ENCODE measurements at regions not wholly inside any gene's neighbourhood (a gene's known extent, or its start where the extent isn't known, plus 50 kb on each side); places are given as distances from the start of the nearest gene placed in this dataset.

- DNase-seq: no peak
- peaks cover 7 to 11% of the 10 kb centered on the region in 2 experiments for H3K4me1 Mint-ChIP-seq
- H3K27ac Mint-ChIP-seq: no peak overlapping the region
- Histone ChIP-seq H3K27ac (ENCODE audit: insufficient read length, low read depth, low read length) (no peak overlapping the region), H3K9me3 (ENCODE audit: control insufficient read depth, low read depth, low read length) (no peaks in the 10 kb centered on the region), H3K18ac (ENCODE audit: insufficient read length, low read depth, low read length) (no peak overlapping the region), H2BK20ac (ENCODE audit: low read depth, low read length, poor library complexity, severe bottlenecking) (no peak overlapping the region), H2BK120ac (ENCODE audit: low read depth, low read length, poor library complexity, severe bottlenecking) (no peak overlapping the region), H3K4me2 (ENCODE audit: insufficient read depth, insufficient read length, low read length) (no peak overlapping the region), H2AK5ac (ENCODE audit: insufficient read length, low read length) (no peak overlapping the region), H2AFZ (ENCODE audit: low read length) (no peak overlapping the region), H3K4ac (ENCODE audit: low read depth, low read length) (no peak overlapping the region), H2BK5ac (ENCODE audit: insufficient read length, low read length) (no peak overlapping the region), H4K8ac (replicated peaks; ENCODE audit: insufficient read length, low read depth, low read length) (no peak overlapping the region), H4K91ac (ENCODE audit: insufficient read length, low read depth, low read length) (no peak overlapping the region), H3K23me2 (ENCODE audit: insufficient read length, low read depth, low read length, poor library complexity, severe bottlenecking) (no peaks in the 10 kb centered on the region), H3K14ac (ENCODE audit: insufficient read depth, low read length) (no peak overlapping the region), H2BK15ac (ENCODE audit: low read depth, low read length) (no peak overlapping the region), H4K20me1 (ENCODE audit: control insufficient read depth, insufficient read depth, insufficient read length) (no peaks in the 10 kb centered on the region), H3K23ac (ENCODE audit: insufficient read length, low read depth, low read length) (no peak overlapping the region), H3K27me3 (ENCODE audit: insufficient read depth, low read length) (no peaks in the 10 kb centered on the region), H3K79me2 (ENCODE audit: insufficient read depth, low read length) (no peaks in the 10 kb centered on the region), H3T11ph (ENCODE audit: low read length) (no peak overlapping the region), H2BK12ac (ENCODE audit: insufficient read length, low read depth, low read length) (no peak overlapping the region), H3K79me1 (ENCODE audit: insufficient read depth, low read depth, low read length, poor library complexity, severe bottlenecking) (no peaks in the 10 kb centered on the region), H3K56ac (ENCODE audit: insufficient read length, low read depth, low read length) (no peak overlapping the region), H3K4me1 (ENCODE audit: insufficient read depth, low read length) (no peaks in the 10 kb centered on the region), H4K5ac (ENCODE audit: insufficient read length, low read depth, low read length) (no peak overlapping the region), H3K9ac (ENCODE audit: extremely low read depth, insufficient read length, low read length) (no peak overlapping the region)
- no peaks in the 10 kb centered on the region for H3K9me3 Mint-ChIP-seq
- WGBS (ENCODE audit: extremely low coverage, insufficient read length, low lambda C conversion rate): no CpG with 5 or more reads among the region's 2 CpGs
- no peak for TF ChIP-seq CTCF (conservative IDR thresholded peaks at IDR 0.05)
- H3K27me3 Mint-ChIP-seq (ENCODE audit: low read depth): no peaks in the 10 kb centered on the region
- H3K36me3 Mint-ChIP-seq (ENCODE audit: insufficient read depth in 1 of 3, low read depth in 3 of 3): no peaks in the 10 kb centered on the region
- H3K4me3 Mint-ChIP-seq: no peak overlapping the region
Observed at GRCh38 chr2:150355440-150355839, 132.0 kb downstream of the RND3 start.
